ENCODE measurements at regions not wholly inside any gene's neighbourhood (a gene's known extent, or its start where the extent isn't known, plus 50 kb on each side); places are given as distances from the start of the nearest gene placed in this dataset.

GRCh38 chr16:86052115-86052670 lies 153.2 kb downstream of the IRF8 start:
- H3K9me3 ChIP-seq (ENCODE audit: control insufficient read depth, low read length): no peaks in the 10 kb centered on the region
- H3K4me3 Mint-ChIP-seq: no peak overlapping the region
- no peak overlapping the region for H3K9ac ChIP-seq (ENCODE audit: extremely low read depth, low read length, poor library complexity, severe bottlenecking)
- H3K4me1 Mint-ChIP-seq: peaks cover 4% of the 10 kb centered on the region
- no peaks in the 10 kb centered on the region for H3K27me3 Mint-ChIP-seq (ENCODE audit: insufficient read depth)
- H3K27me3 ChIP-seq (ENCODE audit: control insufficient read depth, insufficient read depth, low read length, poor library complexity, severe bottlenecking): no peaks in the 10 kb centered on the region
- no peak overlapping the region for H3K27ac Mint-ChIP-seq
- no peaks in the 10 kb centered on the region for H3K36me3 ChIP-seq (ENCODE audit: control insufficient read depth, insufficient read depth, low read length)
- DNase-seq: no peak
- no peaks in the 10 kb centered on the region for H3K4me1 ChIP-seq (ENCODE audit: control insufficient read depth, insufficient read depth, low read length)
- TF ChIP-seq CTCF (conservative IDR thresholded peaks at IDR 0.05): no peak
- no peaks in the 10 kb centered on the region for H3K9me3 Mint-ChIP-seq
- H3K27ac ChIP-seq (ENCODE audit: low read depth, low read length): no peak overlapping the region
- WGBS, 2 experiments (ENCODE audit: insufficient coverage in 1 of 2, insufficient read length in 1 of 2): 90 to 96% methylated on average over 7 to 14 of the region's 15 CpGs
- no peak overlapping the region for H3K4me3 ChIP-seq (ENCODE audit: low read length)
- H3K36me3 Mint-ChIP-seq (ENCODE audit: low read depth): no peaks in the 10 kb centered on the region

- H3K36me3 Mint-ChIP-seq (ENCODE audit: low read depth): no peaks in the 10 kb centered on the region
- H3K36me3 ChIP-seq (ENCODE audit: control insufficient read depth, insufficient read depth, low read length): no peaks in the 10 kb centered on the region
- no peak overlapping the region for H3K4me3 ChIP-seq (ENCODE audit: low read length)
- H3K9me3 ChIP-seq (ENCODE audit: control insufficient read depth, low read length): no peaks in the 10 kb centered on the region
- no peak overlapping the region for H3K27ac Mint-ChIP-seq
- peaks cover 3% of the 10 kb centered on the region for H3K27me3 Mint-ChIP-seq (ENCODE audit: insufficient read depth)
- no peak overlapping the region for H3K9ac ChIP-seq (ENCODE audit: extremely low read depth, low read length, poor library complexity, severe bottlenecking)
- no peak for TF ChIP-seq CTCF (conservative IDR thresholded peaks at IDR 0.05)
- no peak for DNase-seq
- no peaks in the 10 kb centered on the region for H3K27me3 ChIP-seq (ENCODE audit: control insufficient read depth, insufficient read depth, low read length, poor library complexity, severe bottlenecking)
- no peak overlapping the region for H3K4me3 Mint-ChIP-seq
- H3K27ac ChIP-seq (ENCODE audit: low read depth, low read length): no peak overlapping the region
- WGBS, 2 experiments (ENCODE audit: insufficient coverage in 1 of 2, insufficient read length in 1 of 2): 86 to 91% methylated on average over 2 to 6 of the region's 6 CpGs
- no peaks in the 10 kb centered on the region for H3K4me1 ChIP-seq (ENCODE audit: control insufficient read depth, insufficient read depth, low read length)
- peaks cover under 1% of the 10 kb centered on the region for H3K4me1 Mint-ChIP-seq
- no peaks in the 10 kb centered on the region for H3K9me3 Mint-ChIP-seq
Measured at GRCh38 chr16:86052926-86053325, 154.0 kb downstream of the IRF8 start.

DNA sequence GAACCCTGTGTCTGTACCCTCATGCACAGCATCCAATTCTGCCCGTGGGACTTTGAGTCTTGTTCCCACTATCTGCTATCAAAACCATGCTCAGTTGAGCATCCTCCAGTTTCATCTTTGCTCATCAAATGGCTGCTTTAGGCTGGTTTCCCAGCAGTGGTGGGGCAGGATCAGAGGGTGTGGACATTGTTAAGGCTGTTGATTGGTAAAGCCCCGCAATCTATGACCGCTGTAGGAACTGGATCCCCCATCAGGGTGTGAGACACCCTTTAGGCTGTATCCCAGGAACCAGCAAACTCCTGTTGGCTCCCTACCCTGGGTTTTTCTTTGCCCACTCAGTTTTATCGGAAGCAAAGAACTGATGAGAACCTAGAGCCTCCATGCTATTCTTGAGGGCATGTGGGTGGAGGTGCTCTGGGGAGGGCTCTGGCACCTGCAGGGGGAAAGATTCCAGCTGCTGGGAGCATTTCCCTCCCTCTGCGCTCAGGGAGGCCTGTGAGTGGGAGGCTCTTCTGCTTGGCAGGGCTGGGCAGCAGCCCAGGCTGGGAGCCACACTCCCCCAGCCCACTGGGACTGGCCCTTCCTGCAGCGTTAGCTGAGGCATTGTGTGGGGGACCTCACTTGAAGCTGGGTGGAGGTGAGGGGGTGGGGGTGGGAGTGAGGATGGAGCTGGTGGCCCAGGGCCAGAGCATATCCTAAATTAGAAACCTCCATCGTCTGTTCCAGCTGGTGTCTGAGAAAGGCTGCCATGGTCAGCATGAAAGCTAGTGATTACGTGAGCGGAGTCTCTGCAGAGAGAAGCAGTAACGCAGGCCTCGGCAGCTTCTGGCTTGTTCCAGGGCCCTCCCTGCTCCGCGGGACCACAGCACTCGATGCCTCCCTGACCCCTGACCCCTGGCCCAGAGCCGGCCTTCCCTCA lies 160.6 kb downstream of the IRF8 start:
- 73 to 90% methylated on average over 11 to 15 of the region's 15 CpGs for WGBS, 2 experiments (ENCODE audit: insufficient coverage in 1 of 2, insufficient read length in 1 of 2)
- no peaks in the 10 kb centered on the region for H3K9me3 ChIP-seq (ENCODE audit: control insufficient read depth, low read length)
- no peaks in the 10 kb centered on the region for H3K27me3 ChIP-seq (ENCODE audit: control insufficient read depth, insufficient read depth, low read length, poor library complexity, severe bottlenecking)
- H3K4me1 ChIP-seq (ENCODE audit: control insufficient read depth, insufficient read depth, low read length): no peaks in the 10 kb centered on the region
- peak; percentile 20 for DNase-seq
- H3K36me3 ChIP-seq (ENCODE audit: control insufficient read depth, insufficient read depth, low read length): no peaks in the 10 kb centered on the region
- H3K9ac ChIP-seq (ENCODE audit: extremely low read depth, low read length, poor library complexity, severe bottlenecking): no peak overlapping the region
- Mint-ChIP-seq H3K27ac (no peak overlapping the region), H3K27me3 (ENCODE audit: insufficient read depth) (peaks cover 28% of the 10 kb centered on the region), H3K4me1 (no peaks in the 10 kb centered on the region), H3K9me3 (no peaks in the 10 kb centered on the region), H3K4me3 (no peak overlapping the region), H3K36me3 (ENCODE audit: low read depth) (no peaks in the 10 kb centered on the region)
- H3K27ac ChIP-seq (ENCODE audit: low read depth, low read length): no peak overlapping the region
- TF ChIP-seq CTCF (conservative IDR thresholded peaks at IDR 0.05): no peak
- H3K4me3 ChIP-seq (ENCODE audit: low read length): no peak overlapping the region

All from endodermal cell (in vitro differentiated cells).